ENCODE measurements at regions not wholly inside any gene's neighbourhood (a gene's known extent, or its start where the extent isn't known, plus 50 kb on each side); places are given as distances from the start of the nearest gene placed in this dataset.

GRCh38 chr18:73961804-73962203 lies 185.8 kb downstream of the FBXO15 start:
- no peaks in the 10 kb centered on the region for H3K27me3 ChIP-seq (ENCODE audit: insufficient read depth, low read length)
- peaks cover 0 to 2% (median 0%) of the 10 kb centered on the region in 8 donors for H3K9me3 Mint-ChIP-seq
- POLR2A ChIA-PET (ENCODE audit: partially characterized antibody), result no interaction called here
- CTCF ChIA-PET (ENCODE audit: partially characterized antibody), result no interaction called here
- H3K27ac ChIP-seq (ENCODE audit: low read depth, low read length), result no peak overlapping the region
- intact Hi-C loops (cut with micrococcal nuclease), result no loop called here
- DNase-seq, result no peak
- no peak overlapping the region for H3K27ac Mint-ChIP-seq
- no peak overlapping the region for H3K4me3 ChIP-seq (ENCODE audit: low read length in 2 of 2)
- H3K36me3 ChIP-seq (ENCODE audit: insufficient read depth, low read length), result no peaks in the 10 kb centered on the region
- H3K4me1 ChIP-seq (ENCODE audit: insufficient read depth, low read length), result no peaks in the 10 kb centered on the region
- no peaks in the 10 kb centered on the region for H3K36me3 Mint-ChIP-seq
- no peak overlapping the region for H3K4me3 Mint-ChIP-seq
- no peaks in the 10 kb centered on the region for H3K9me3 ChIP-seq (ENCODE audit: control insufficient read depth in 1 of 2, low read length in 2 of 2)
- no peaks in the 10 kb centered on the region for H3K4me1 Mint-ChIP-seq
- peaks cover 6 to 8% of the 10 kb centered on the region in 2 donors for H3K27me3 Mint-ChIP-seq

- H3K36me3 ChIP-seq (ENCODE audit: insufficient read depth, low read length), result no peaks in the 10 kb centered on the region
- H3K4me3 ChIP-seq (ENCODE audit: low read length in 2 of 2), result no peak overlapping the region
- no peaks in the 10 kb centered on the region for H3K27me3 ChIP-seq (ENCODE audit: insufficient read depth, low read length)
- no peak for DNase-seq
- H3K27me3 Mint-ChIP-seq, result peaks cover 3 to 4% of the 10 kb centered on the region in 2 donors
- H3K36me3 Mint-ChIP-seq, result no peaks in the 10 kb centered on the region
- ChIA-PET CTCF (ENCODE audit: partially characterized antibody) (no interaction called here), POLR2A (ENCODE audit: partially characterized antibody) (no interaction called here)
- no peak overlapping the region for H3K4me3 Mint-ChIP-seq
- H3K27ac ChIP-seq (ENCODE audit: low read depth, low read length), result no peak overlapping the region
- no peaks in the 10 kb centered on the region for H3K4me1 Mint-ChIP-seq
- intact Hi-C loops (cut with micrococcal nuclease), result no loop called here
- no peak overlapping the region for H3K27ac Mint-ChIP-seq
- H3K9me3 ChIP-seq (ENCODE audit: control insufficient read depth in 1 of 2, low read length in 2 of 2), result no peaks in the 10 kb centered on the region
- no peaks in the 10 kb centered on the region for H3K4me1 ChIP-seq (ENCODE audit: insufficient read depth, low read length)
- peaks cover 0 to 2% (median 0%) of the 10 kb centered on the region in 8 donors for H3K9me3 Mint-ChIP-seq
Observed at GRCh38 chr18:73959352-73959751, 188.3 kb downstream of the FBXO15 start.

- H3K9me3 ChIP-seq (ENCODE audit: control insufficient read depth in 1 of 2, low read length in 2 of 2), result no peaks in the 10 kb centered on the region
- H3K36me3 ChIP-seq (ENCODE audit: insufficient read depth, low read length), result no peaks in the 10 kb centered on the region
- ChIA-PET POLR2A (ENCODE audit: partially characterized antibody) (no interaction called here), CTCF (ENCODE audit: partially characterized antibody) (no interaction called here)
- Mint-ChIP-seq H3K4me1 (peaks cover 0 to 5% (median 0%) of the 10 kb centered on the region in 4 donors), H3K27ac (no peak overlapping the region), H3K9me3 (peaks cover 0 to 2% (median 0%) of the 10 kb centered on the region in 8 donors), H3K4me3 (no peak overlapping the region), H3K36me3 (no peaks in the 10 kb centered on the region), H3K27me3 (peaks cover 0 to 2% of the 10 kb centered on the region in 2 donors)
- H3K27me3 ChIP-seq (ENCODE audit: insufficient read depth, low read length), result no peaks in the 10 kb centered on the region
- H3K27ac ChIP-seq (ENCODE audit: low read depth, low read length), result no peak overlapping the region
- no peaks in the 10 kb centered on the region for H3K4me1 ChIP-seq (ENCODE audit: insufficient read depth, low read length)
- DNase-seq, result no peak
- intact Hi-C loops (cut with micrococcal nuclease), result no loop called here
- no peak overlapping the region for H3K4me3 ChIP-seq (ENCODE audit: low read length in 2 of 2)
Observed at GRCh38 chr18:73954268-73954667, 193.4 kb downstream of the FBXO15 start.

GRCh38 chr18:73952296-73952946 lies 195.2 kb downstream of the FBXO15 start:
- peaks cover 0 to 2% (median 0%) of the 10 kb centered on the region in 8 donors for H3K9me3 Mint-ChIP-seq
- no peaks in the 10 kb centered on the region for H3K27me3 ChIP-seq (ENCODE audit: insufficient read depth, low read length)
- H3K36me3 Mint-ChIP-seq, result no peaks in the 10 kb centered on the region
- no peak overlapping the region for H3K27ac ChIP-seq (ENCODE audit: low read depth, low read length)
- peaks cover 0 to 5% (median 0%) of the 10 kb centered on the region in 4 donors for H3K4me1 Mint-ChIP-seq
- H3K27ac Mint-ChIP-seq, result no peak overlapping the region
- no peaks in the 10 kb centered on the region for H3K27me3 Mint-ChIP-seq
- no peak for DNase-seq
- H3K36me3 ChIP-seq (ENCODE audit: insufficient read depth, low read length), result no peaks in the 10 kb centered on the region
- H3K9me3 ChIP-seq (ENCODE audit: control insufficient read depth in 1 of 2, low read length in 2 of 2), result no peaks in the 10 kb centered on the region
- no peaks in the 10 kb centered on the region for H3K4me1 ChIP-seq (ENCODE audit: insufficient read depth, low read length)
- CTCF ChIA-PET (ENCODE audit: partially characterized antibody), result no interaction called here
- POLR2A ChIA-PET (ENCODE audit: partially characterized antibody), result no interaction called here
- H3K4me3 ChIP-seq (ENCODE audit: low read length in 2 of 2), result no peak overlapping the region
- H3K4me3 Mint-ChIP-seq, result no peak overlapping the region
- intact Hi-C loops (cut with micrococcal nuclease), result no loop called here

- ChIA-PET POLR2A (ENCODE audit: partially characterized antibody) (no interaction called here), CTCF (ENCODE audit: partially characterized antibody) (no interaction called here)
- no peak overlapping the region for H3K4me3 ChIP-seq (ENCODE audit: low read length in 2 of 2)
- Mint-ChIP-seq H3K27me3 (no peaks in the 10 kb centered on the region), H3K4me3 (no peak overlapping the region), H3K27ac (no peak overlapping the region), H3K4me1 (peaks cover 0 to 5% (median 0%) of the 10 kb centered on the region in 4 donors), H3K9me3 (no peaks in the 10 kb centered on the region), H3K36me3 (no peaks in the 10 kb centered on the region)
- no peaks in the 10 kb centered on the region for H3K36me3 ChIP-seq (ENCODE audit: insufficient read depth, low read length)
- H3K9me3 ChIP-seq (ENCODE audit: control insufficient read depth in 1 of 2, low read length in 2 of 2), result no peaks in the 10 kb centered on the region
- DNase-seq, result no peak
- H3K27ac ChIP-seq (ENCODE audit: low read depth, low read length), result no peak overlapping the region
- H3K4me1 ChIP-seq (ENCODE audit: insufficient read depth, low read length), result no peaks in the 10 kb centered on the region
- H3K27me3 ChIP-seq (ENCODE audit: insufficient read depth, low read length), result no peaks in the 10 kb centered on the region
- intact Hi-C loops (cut with micrococcal nuclease), result no loop called here
Observed at GRCh38 chr18:73950116-73950700, 197.4 kb downstream of the FBXO15 start.

GRCh38 chr18:73948497-73948896 lies 199.1 kb downstream of the FBXO15 start:
- peaks cover 0 to 2% (median 0%) of the 10 kb centered on the region in 8 donors for H3K9me3 Mint-ChIP-seq
- H3K4me1 Mint-ChIP-seq, result peaks cover 0 to 5% (median 0%) of the 10 kb centered on the region in 4 donors
- Histone ChIP-seq H3K27me3 (ENCODE audit: insufficient read depth, low read length) (no peaks in the 10 kb centered on the region), H3K9me3 (ENCODE audit: control insufficient read depth in 1 of 2, low read length in 2 of 2) (no peaks in the 10 kb centered on the region), H3K36me3 (ENCODE audit: insufficient read depth, low read length) (no peaks in the 10 kb centered on the region), H3K4me3 (ENCODE audit: low read length in 2 of 2) (no peak overlapping the region), H3K27ac (ENCODE audit: low read depth, low read length) (no peak overlapping the region), H3K4me1 (ENCODE audit: insufficient read depth, low read length) (no peaks in the 10 kb centered on the region)
- DNase-seq, result no peak
- H3K27ac Mint-ChIP-seq, result peak overlapping the region in 1 of 7 donors; percentile 53
- no peaks in the 10 kb centered on the region for H3K36me3 Mint-ChIP-seq
- CTCF ChIA-PET (ENCODE audit: partially characterized antibody), result no interaction called here
- no peaks in the 10 kb centered on the region for H3K27me3 Mint-ChIP-seq
- intact Hi-C loops (cut with micrococcal nuclease), result no loop called here
- POLR2A ChIA-PET (ENCODE audit: partially characterized antibody), result no interaction called here
- no peak overlapping the region for H3K4me3 Mint-ChIP-seq

GRCh38 chr18:73948084-73948483 lies 199.6 kb downstream of the FBXO15 start:
- H3K36me3 Mint-ChIP-seq, result no peaks in the 10 kb centered on the region
- H3K27ac Mint-ChIP-seq, result no peak overlapping the region
- no peaks in the 10 kb centered on the region for H3K36me3 ChIP-seq (ENCODE audit: insufficient read depth, low read length)
- no peak overlapping the region for H3K4me3 ChIP-seq (ENCODE audit: low read length in 2 of 2)
- no peaks in the 10 kb centered on the region for H3K27me3 Mint-ChIP-seq
- ChIA-PET CTCF (ENCODE audit: partially characterized antibody) (no interaction called here), POLR2A (ENCODE audit: partially characterized antibody) (no interaction called here)
- H3K9me3 Mint-ChIP-seq, result peaks cover 0 to 2% (median 0%) of the 10 kb centered on the region in 8 donors
- no peaks in the 10 kb centered on the region for H3K9me3 ChIP-seq (ENCODE audit: control insufficient read depth in 1 of 2, low read length in 2 of 2)
- H3K4me1 ChIP-seq (ENCODE audit: insufficient read depth, low read length), result no peaks in the 10 kb centered on the region
- H3K27ac ChIP-seq (ENCODE audit: low read depth, low read length), result no peak overlapping the region
- H3K4me1 Mint-ChIP-seq, result peaks cover 0 to 5% (median 0%) of the 10 kb centered on the region in 4 donors
- H3K4me3 Mint-ChIP-seq, result no peak overlapping the region
- intact Hi-C loops (cut with micrococcal nuclease), result no loop called here
- H3K27me3 ChIP-seq (ENCODE audit: insufficient read depth, low read length), result no peaks in the 10 kb centered on the region
- no peak for DNase-seq

Measured in CD4-positive, alpha-beta memory T cell (primary cell).